OCI-LY1 (cell line): ENCODE measurements at regions not wholly inside any gene's neighbourhood (a gene's known extent, or its start where the extent isn't known, plus 50 kb on each side); places are given as distances from the start of the nearest gene placed in this dataset.

Source experiments
- EZH2 ChIP-seq: fragments of 200-600 bp; sonication (generic), shearing (Covaris generic); IDR thresholded peaks from 2 replicates; pipeline ENCODE4 v1.8.0; 2017; ENCODE audit warnings: borderline replicate concordance, mixed run types, mild to moderate bottlenecking, antibody characterized with exemption, low read length, moderate library complexity, mixed read lengths
- TF ChIP-seq, protein P1 (sequence below): fragments of 200-600 bp; sonication (generic), shearing (Covaris generic); IDR thresholded peaks from 2 replicates; pipeline ENCODE4 v1.5.1; 2017; ENCODE audit warnings: mild to moderate bottlenecking, antibody characterized with exemption, low read length, moderate library complexity, mixed read lengths

DNA sequence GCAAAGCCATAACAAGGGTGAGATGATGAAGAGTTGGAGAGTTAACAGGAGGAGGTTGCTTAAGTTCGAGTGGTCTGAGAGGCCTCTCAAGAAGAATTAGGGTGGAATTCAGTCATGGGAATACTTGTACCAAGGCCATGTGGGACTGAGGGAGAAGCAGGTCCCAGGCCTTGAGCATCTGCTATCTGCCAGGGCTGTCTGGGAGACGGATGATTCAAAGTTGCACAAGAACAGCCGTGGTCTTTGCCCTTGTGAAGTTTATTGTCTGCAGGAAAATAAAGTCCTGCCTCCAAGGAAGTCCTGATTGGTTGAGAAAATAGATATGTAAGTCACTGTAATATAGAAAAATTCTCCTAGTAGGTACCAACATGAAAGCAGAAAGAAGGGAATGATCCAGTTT is 178.8 kb upstream of the RFC3 start:
- no peak for TF ChIP-seq EZH2
- TF ChIP-seq, protein P1, sequence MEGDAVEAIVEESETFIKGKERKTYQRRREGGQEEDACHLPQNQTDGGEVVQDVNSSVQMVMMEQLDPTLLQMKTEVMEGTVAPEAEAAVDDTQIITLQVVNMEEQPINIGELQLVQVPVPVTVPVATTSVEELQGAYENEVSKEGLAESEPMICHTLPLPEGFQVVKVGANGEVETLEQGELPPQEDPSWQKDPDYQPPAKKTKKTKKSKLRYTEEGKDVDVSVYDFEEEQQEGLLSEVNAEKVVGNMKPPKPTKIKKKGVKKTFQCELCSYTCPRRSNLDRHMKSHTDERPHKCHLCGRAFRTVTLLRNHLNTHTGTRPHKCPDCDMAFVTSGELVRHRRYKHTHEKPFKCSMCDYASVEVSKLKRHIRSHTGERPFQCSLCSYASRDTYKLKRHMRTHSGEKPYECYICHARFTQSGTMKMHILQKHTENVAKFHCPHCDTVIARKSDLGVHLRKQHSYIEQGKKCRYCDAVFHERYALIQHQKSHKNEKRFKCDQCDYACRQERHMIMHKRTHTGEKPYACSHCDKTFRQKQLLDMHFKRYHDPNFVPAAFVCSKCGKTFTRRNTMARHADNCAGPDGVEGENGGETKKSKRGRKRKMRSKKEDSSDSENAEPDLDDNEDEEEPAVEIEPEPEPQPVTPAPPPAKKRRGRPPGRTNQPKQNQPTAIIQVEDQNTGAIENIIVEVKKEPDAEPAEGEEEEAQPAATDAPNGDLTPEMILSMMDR: no peak
